NCI-H1436 (cell line): ENCODE measurements at regions not wholly inside any gene's neighbourhood (a gene's known extent, or its start where the extent isn't known, plus 50 kb on each side); places are given as distances from the start of the nearest gene placed in this dataset.
"Not testable (repeated sequence)": the region's sequence is repeated elsewhere in the genome, so short reads cannot be mapped to it uniquely, and the experiment has no call there.

Experiments used
- DNase-seq: peaks from one replicate; lab custom pipeline; 2025; lab: John Stamatoyannopoulos, UW

DNA sequence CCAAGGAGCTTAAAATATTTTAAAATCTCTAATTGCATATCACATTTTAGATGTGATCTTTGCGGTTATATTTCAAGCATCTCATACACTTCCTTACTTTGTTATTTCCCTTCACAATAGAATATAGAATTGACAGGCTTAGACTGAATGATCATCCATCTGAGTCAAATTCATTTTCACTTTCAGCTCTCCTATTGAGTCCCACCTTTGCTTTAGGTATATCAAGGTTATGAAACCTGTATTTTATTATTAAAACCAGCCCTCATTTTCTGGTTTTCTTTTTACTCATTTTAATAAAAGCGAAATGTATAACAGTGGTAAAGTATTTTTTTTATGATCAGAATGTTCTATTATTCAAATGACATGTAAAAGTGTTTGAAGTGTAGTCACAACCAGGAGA is 162.9 kb upstream of the KYNU start:
- no peak for DNase-seq

DNA sequence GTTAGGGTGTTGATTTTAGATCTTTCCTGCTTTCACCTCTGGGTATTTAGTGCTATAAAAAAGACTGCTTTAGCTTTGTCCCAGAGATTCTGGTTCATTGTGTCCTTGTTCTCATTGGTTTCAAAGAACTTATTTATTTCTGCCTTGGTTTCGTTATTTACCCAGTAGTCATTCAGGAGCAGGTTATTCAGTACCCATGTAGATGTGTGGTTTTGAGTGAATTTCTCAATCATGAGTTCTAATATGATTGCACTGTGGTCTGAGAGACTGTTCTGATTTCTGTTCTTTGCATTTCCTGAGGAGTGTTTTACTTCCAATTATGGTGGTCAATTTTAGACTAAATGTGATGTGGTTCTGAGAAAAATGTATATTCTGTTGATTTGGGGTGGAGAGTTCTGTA is 167.1 kb upstream of the KYNU start:
- DNase-seq: no peak

- no peak for DNase-seq
Measured at GRCh38 chr2:142707318-142707717, 170.1 kb upstream of the KYNU start.

- not testable (repeated sequence) for DNase-seq
Measured at GRCh38 chr2:142702397-142702796, 175.1 kb upstream of the KYNU start.

GRCh38 chr2:142695350-142696257 is 181.9 kb upstream of the KYNU start:
- DNase-seq: not testable (repeated sequence)

DNA sequence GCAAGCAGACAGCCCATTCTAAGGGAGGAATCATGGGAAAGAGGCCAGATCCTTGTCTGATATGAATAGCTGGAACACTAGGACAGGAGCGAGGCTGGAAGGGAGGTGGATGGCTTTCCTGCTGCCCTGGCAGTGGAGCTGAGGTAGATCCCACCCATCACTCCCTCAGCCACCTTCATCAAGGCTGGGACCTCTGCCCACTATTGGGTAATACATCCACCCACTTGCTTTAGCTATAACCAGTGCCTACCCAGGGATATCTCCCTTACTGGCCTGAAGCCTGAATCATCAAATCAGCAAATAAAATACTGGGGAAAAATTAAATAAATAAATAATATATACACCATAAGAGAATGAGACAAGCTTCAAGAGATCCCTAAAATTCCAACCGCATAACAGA is 183.2 kb upstream of the KYNU start:
- no peak for DNase-seq

DNA sequence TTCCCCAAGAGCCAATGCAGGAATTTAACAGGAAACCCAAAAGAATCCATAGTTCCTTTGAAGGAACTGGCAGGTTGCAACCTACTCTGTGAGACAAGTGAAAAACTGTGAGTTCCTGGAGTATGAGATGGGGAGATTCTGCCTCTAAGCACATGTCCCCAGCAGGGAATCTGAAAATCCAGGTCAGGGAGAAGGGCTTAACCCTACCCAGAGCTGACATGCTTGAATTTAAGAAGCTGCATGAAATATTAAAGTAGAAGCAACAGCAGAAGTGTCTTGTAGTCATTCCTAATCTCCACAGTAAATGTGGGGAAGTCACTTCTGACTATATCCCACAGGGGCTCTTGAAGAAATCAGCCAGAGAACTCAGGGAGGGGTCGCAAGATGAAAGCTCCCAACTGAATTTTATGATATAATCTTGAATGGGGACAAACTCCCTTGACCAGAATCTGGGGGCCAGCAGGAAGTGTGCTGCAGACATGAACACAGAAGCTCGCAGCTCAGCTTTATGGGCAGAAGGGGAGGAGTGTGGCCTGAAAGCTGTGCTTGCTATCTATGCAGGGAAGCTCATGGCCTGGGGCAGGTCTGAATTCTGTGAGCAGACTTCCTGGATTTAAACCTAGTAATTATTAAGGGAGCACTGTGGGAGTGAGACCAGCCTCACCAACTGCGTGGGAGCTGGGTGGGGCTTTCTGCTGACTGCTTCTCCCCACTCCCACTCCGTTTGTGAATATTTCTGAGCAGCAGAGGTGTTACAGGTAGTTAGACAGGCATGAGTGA is 184.1 kb upstream of the KYNU start:
- no peak for DNase-seq

DNA sequence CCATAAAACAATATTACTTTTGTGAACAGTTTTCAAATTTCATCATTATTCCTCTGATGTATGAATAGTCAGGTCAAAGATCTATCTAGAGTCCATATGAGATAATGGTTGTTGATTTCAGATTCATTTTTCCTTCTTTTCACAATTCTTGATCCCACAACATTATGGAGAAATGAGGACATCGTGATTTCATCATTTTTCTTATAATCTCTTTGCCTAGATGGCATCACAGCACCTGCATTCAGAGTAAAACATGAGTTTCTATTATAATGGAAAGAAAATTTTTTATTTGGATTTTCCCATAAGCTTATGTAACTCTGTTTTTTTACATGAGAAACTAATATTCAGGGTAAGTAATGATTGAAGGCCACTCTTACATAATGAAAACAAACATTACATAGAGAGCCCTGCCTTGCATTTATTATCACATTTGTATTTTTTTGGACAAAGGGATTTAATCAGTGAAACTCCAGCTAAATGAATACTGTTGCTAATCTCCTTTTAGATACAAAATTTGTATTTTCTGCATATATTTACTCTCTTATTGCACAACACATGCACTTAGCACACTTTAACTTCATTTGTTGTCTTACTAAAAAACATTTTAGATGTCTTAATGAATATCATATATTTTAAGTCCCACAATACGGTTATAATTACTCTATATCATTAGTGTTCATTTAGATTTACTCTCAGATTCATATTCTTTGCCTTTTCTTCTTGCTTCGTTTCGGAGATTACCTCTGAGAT is 188.4 kb upstream of the KYNU start:
- DNase-seq: no peak

- no peak for DNase-seq
Measured at GRCh38 chr2:142687509-142687908, 190.0 kb upstream of the KYNU start.

DNA sequence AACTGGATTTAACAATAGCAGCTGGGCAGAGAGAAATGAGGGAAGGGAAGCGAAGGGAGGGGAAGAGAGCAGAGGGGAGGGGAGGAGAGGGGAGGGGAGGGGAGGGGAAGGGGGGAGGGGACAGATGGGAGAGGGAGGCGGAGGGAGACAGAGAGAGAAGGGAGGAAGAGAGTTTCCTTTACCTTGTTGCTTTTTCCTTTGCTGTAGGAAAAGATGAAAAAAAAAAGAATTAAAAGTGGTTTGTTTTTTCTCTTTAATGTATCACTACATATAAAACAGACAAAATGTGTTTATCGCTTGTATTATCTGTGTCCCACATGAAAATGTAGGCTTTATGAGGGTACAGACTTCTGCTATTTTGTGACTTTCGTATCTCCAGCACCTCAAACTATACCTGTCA is 190.4 kb upstream of the KYNU start:
- DNase-seq: no peak

DNA sequence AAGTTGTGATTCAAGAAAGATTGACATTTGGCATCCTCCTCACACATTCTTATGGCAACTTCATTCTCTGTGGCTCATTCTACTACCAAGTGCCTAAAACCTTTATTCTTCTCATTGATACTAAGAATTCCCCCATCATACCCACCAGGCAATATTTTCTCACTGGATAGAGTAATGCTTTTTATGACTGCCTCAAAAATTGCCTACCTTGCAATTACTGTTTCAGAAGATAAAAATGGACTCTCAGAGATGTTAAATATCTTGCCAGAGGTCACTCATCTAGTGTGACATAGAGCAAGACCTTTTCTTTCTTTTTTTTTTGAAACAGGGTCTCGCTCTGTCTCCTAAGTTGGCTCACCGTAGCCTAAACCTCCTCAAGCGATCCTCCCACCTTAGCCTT is 192.8 kb upstream of the KYNU start:
- no peak for DNase-seq

GRCh38 chr2:142682528-142682927 is 194.9 kb upstream of the KYNU start:
- DNase-seq: no peak

- DNase-seq: no peak
Measured at GRCh38 chr2:142681952-142682351, 195.5 kb upstream of the KYNU start.

DNA sequence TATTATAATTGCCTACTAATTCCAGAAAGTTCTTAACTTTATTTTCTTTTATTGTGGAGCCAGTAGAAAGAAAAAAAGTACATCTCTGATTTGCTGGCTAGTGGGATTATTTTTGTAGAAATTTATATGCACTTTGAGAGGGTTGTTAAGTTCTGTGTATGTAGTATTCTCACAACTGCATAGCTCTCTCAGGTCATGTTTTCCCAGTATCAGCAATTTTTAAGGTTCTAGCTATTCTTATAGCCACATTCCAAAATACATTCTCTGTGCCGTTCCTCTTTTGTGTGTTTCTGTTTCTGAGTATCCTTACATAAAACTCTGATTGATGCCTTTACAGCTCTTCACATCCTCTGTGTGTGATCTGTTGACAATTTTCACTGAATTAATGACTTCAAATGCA is 199.3 kb upstream of the KYNU start:
- no peak for DNase-seq

DNA sequence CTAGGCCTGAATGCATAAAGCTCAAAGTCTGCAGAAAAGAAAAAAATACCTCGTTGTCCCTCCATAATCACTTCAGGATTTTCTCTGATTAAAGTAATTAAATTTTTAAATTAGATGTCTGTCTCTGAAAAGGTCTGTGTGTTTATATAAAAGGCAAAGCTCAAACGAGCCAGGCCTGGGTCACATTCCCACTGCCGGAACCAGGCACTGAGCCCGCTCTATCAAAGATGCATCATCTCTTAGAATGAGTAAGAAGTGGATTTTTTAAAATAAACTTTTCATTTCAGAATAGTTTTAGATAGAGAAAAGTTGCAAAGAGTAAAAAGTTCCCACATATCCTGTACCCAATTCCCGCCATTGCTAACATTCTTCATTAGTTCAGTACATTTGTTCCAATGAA is 202.1 kb upstream of the KYNU start:
- no peak for DNase-seq

DNA sequence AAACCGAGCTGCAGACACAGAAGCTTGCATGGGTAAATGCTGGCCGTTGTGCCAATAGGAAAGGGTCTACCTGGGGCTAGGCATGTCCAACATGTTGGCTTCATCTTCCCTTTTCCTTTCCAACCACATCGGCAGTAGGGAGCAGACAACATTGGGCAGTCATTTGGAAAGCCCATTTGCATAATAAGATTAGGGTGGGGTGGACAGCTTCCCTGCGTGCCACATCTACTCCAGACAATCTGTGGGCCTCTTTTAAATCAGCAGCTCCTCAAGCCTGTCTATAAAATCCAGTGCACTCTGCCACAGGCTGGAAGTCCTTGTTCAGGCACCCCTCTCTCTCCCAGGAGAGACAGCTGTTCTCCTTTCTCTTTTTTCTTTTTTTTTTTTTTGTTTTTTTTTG is 203.6 kb upstream of the KYNU start:
- DNase-seq: no peak

GRCh38 chr2:142672698-142673097 is 204.8 kb upstream of the KYNU start:
- DNase-seq: no peak

DNA sequence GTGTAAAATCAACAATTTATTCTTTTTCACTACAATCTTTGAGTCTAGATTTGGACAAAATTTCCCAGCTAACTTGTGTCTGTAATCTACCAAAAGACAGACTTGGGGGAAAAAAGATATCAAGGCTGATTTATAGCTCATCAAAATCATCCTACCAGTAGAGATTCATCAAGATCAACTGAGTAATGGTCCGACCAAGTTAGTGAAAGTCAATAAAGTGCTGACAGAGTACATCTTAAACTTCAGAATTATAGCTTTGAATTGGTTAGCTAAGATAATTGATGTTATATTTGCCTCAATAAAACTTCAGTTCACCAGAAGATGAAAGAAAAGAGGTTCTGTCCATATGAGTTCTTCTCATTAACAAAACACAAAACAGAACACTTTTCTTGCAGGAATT is 207.1 kb upstream of the KYNU start:
- no peak for DNase-seq

GRCh38 chr2:142668420-142668819 is 209.0 kb upstream of the KYNU start:
- no peak for DNase-seq

- no peak for DNase-seq
Measured at GRCh38 chr2:142665241-142665640, 212.2 kb upstream of the KYNU start.

- DNase-seq: no peak
Measured at GRCh38 chr2:142650601-142651000, 226.9 kb upstream of the KYNU start.

DNA sequence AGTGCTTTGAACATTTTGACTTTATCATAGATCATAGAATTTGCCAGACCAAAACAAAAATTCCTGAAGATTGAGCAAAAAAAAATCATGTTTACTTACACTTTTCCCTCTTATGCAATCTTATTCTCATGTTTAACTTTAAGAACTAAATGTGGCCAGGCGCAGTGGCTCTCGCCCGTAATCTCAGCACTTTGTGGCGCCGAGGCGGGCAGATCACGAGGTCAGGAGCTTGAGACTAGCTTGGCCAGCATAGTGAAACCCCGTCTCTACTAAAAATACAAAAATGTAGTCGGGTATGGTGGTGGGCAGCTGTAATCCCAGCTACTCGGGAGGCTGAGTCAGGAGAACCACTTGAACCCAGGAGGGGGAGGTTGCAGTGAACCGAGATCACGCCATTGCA is 227.9 kb upstream of the KYNU start:
- no peak for DNase-seq

GRCh38 chr2:142642650-142643049 is 234.8 kb upstream of the KYNU start:
- DNase-seq: no peak
